AG10803 (cell line): ENCODE measurements at regions not wholly inside any gene's neighbourhood (a gene's known extent, or its start where the extent isn't known, plus 50 kb on each side); places are given as distances from the start of the nearest gene placed in this dataset.
A peak's percentile ranks its signal among the peaks of the same experiment; 100 is the strongest.

ENCODE experiments used
- DNase-seq: peaks from one replicate; pipeline ENCODE4 v3.0.0; 2010; ENCODE audit warnings: low read depth
- H3K4me3 ChIP-seq: 2 replicates; pipeline ENCODE4 v1.5.1; 2011; ENCODE audit warnings: mild to moderate bottlenecking, low read length, control low read depth
- TF ChIP-seq, protein P1 (sequence below): conservative IDR thresholded peaks from 2 replicates; pipeline ENCODE4 v1.5.1; 2011; ENCODE audit warnings: mild to moderate bottlenecking, low read length, control low read depth, inconsistent platforms

DNA sequence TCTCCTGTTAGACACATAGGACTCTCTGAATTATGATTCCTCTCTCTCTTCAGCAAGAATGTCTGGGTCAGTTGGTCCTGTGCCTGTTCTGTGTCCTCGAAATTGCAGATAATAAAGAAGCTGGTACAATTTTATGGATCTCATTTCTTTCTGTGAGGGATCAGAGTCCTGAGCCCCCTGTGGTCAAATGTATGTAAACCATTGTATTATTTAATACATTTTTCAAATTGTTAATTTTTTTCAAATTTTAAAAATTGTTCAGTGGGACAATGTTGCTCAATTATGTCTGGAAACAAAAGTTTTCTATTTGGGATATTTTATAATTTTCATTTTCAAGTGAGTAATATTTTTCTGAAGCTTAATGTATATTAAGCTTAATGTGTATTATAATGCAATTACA, 513.5 kb downstream of the CCER1 start:
- no peak overlapping the region for H3K4me3 ChIP-seq
- TF ChIP-seq, protein P1, sequence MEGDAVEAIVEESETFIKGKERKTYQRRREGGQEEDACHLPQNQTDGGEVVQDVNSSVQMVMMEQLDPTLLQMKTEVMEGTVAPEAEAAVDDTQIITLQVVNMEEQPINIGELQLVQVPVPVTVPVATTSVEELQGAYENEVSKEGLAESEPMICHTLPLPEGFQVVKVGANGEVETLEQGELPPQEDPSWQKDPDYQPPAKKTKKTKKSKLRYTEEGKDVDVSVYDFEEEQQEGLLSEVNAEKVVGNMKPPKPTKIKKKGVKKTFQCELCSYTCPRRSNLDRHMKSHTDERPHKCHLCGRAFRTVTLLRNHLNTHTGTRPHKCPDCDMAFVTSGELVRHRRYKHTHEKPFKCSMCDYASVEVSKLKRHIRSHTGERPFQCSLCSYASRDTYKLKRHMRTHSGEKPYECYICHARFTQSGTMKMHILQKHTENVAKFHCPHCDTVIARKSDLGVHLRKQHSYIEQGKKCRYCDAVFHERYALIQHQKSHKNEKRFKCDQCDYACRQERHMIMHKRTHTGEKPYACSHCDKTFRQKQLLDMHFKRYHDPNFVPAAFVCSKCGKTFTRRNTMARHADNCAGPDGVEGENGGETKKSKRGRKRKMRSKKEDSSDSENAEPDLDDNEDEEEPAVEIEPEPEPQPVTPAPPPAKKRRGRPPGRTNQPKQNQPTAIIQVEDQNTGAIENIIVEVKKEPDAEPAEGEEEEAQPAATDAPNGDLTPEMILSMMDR: no peak
- DNase-seq: no peak

DNA sequence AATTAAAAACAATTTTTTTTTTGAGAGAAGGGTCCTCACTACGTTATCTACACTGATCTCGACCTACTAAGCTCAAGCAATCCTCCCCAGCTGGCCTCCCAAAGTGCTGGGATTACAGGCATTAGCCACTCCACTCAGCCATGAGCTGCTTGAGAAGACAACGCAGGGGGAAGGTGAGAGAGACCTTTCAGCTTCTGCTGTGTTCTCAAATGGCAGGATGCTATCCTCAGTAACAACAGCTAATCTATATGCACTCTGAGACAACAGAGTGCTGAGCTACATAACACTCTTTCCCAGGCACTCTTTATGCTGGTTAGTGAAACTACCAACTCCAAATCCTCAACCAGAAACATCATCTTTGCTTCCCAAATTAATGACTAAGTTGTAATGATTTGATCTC, 526.1 kb downstream of the CCER1 start:
- TF ChIP-seq, protein P1: no peak
- DNase-seq: no peak
- no peak overlapping the region for H3K4me3 ChIP-seq

DNA sequence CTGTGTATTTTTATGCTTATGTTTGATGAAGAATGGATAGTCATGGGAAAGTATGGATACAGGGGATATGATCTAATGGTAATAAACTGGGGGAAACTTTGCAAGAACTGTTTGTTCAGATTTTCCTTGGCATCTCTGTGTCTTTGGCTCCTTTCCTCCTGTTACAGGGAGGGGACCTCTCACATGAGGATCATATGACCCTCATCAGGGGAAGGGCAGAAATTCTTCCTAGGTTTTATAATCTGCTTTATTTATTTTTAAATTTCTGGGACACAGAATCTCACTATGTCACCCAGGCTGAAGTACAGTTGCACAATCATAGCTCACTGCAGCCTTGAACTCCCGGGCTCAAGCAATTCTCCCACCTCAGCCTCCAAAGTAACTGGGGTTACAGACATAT, 526.5 kb downstream of the CCER1 start:
- no peak overlapping the region for H3K4me3 ChIP-seq
- no peak for DNase-seq
- TF ChIP-seq, protein P1: no peak

DNA sequence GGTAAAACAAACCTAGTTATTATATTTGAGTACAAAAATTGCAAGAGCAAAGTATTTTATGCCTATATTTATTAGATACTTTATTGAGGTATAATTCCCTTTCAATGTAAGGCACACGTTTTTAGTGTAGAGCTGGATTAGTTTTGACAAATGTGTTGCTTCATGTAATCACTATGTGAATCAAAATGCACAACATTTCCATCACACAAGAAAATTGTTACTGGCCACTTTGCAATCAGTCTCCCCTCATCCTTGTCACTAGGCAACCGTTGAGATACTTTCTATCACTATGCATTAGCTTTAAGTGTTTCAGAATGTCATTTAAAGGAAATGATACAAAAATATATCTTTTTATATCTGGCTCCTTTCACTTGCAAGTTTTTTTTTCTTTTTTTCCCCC, 531.0 kb downstream of the CCER1 start:
- no peak for DNase-seq
- TF ChIP-seq, protein P1: no peak
- no peak overlapping the region for H3K4me3 ChIP-seq

DNA sequence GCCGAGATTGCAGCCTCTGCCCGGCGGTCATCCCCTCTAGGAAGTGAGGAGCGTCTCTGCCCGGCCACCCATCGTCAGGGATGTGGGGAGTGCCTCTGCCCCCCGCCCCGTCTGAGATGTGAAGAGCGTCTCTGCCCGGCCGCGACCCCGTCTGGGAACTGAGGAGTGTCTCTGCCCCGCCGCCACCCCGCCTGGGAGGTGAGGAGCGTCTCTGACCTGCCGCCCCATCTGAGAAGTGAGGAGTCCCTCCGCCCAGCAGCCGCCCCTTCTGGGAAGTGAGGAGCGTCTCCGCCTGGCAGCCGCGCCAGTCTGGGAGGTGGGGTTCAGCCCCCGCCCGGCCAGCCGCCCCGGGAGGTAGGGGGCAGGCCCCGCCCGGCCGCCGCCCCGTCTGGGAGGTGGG, 544.0 kb downstream of the CCER1 start:
- TF ChIP-seq, protein P1: no peak
- no peak for DNase-seq
- no peak overlapping the region for H3K4me3 ChIP-seq

DNA sequence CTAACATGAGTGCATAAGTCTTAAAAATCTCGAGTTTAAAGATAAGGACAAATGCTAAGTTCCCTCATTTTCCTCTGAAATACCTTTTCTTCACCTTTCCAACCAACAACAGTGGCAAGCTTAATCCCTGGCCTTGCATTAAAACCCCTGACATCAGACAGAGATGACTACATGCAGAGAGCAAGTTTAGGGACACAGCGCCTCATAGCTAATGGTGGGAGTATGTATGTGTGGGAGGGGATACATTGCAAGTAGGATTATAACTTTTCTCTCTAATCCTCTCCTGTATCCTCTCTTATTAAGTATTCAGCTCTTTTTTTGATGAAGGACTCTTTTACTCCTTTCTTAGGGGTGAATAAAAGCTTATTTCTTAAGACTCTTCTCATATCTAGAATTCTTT, 547.1 kb downstream of the CCER1 start:
- TF ChIP-seq, protein P1: peak; percentile 10; the same call in 1 of the 2 replicates
- no peak overlapping the region for H3K4me3 ChIP-seq
- DNase-seq: no peak

DNA sequence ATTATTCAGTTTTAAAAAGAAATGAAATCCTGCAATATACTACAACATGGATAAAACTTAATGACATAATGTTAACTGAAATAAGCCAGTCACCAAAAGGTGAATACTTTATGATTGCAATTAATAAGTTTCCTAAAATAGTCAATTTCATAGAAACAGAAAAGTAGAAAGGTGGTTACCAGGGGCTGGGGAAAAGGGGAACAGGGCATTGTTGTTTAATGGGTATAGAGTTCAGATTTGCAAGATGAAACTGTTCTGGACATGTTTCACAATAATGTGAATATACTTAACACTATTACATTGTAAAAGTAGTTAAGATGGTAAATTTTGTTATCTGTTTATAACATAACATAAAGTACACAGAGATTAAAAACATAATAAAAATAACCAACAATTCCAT, 550.9 kb downstream of the CCER1 start:
- H3K4me3 ChIP-seq: no peak overlapping the region
- TF ChIP-seq, protein P1: no peak
- no peak for DNase-seq
